DND-41 (cell line): ENCODE measurements at regions not wholly inside any gene's neighbourhood (a gene's known extent, or its start where the extent isn't known, plus 50 kb on each side); places are given as distances from the start of the nearest gene placed in this dataset.

Experiments
- CTCF ChIP-seq: IDR thresholded peaks from 2 replicates; pipeline ENCODE4 v1.5.1; 2012; ENCODE audit warnings: borderline replicate concordance, low read length, moderate library complexity, mild to moderate bottlenecking; ENCODE audit not compliant: poor library complexity, severe bottlenecking; ENCODE audit errors: extremely low read depth
- EZH2 ChIP-seq: IDR thresholded peaks from 3 replicates; pipeline ENCODE4 v1.6.1; 2012; ENCODE audit warnings: borderline replicate concordance, low read depth, mild to moderate bottlenecking, moderate library complexity, low read length, inconsistent platforms; ENCODE audit not compliant: severe bottlenecking

- TF ChIP-seq CTCF (no peak), EZH2 (no peak)
These were observed 109.7 kb upstream of the IER5L start for GRCh38 chr9:129287619-129288305.
